ENCODE measurements at regions not wholly inside any gene's neighbourhood (a gene's known extent, or its start where the extent isn't known, plus 50 kb on each side); places are given as distances from the start of the nearest gene placed in this dataset.

DNA sequence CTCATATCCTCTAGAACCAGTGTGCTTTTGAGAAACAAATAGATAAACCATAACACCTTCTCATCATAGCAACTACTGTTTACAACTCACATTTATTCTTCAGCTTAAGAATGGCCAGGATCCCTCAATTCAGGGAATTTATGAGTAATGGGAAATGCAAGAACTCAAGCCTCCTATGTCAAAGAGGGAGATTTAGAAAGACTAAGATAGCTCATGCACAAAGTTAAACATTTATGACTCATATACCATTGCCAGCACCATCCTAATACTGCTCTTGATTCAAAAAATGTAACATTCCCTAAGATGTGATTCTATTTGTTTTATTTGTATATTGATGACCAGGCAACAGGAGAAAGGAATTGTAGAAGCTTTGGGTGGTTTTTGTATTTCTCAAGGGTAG, 172.8 kb downstream of the CYP26B1 start:
- no peak for TF ChIP-seq CTCF (IDR thresholded peaks at IDR 0.05)
- TF ChIP-seq POLR2A (IDR thresholded peaks at IDR 0.05), result no peak
